Forelimb muscle (tissue), 1 donor: ENCODE measurements at regions not wholly inside any gene's neighbourhood (a gene's known extent, or its start where the extent isn't known, plus 50 kb on each side); places are given as distances from the start of the nearest gene placed in this dataset.
A peak's percentile ranks its signal among the peaks of the same experiment; 100 is the strongest.

ENCODE experiments used
- DNase-seq: peaks from one replicate; pipeline ENCODE4 v3.0.0-alpha.2; 2013; ENCODE audit warnings: low read depth

- no peak for DNase-seq
These were observed 1092.2 kb downstream of the TBC1D22A start for GRCh38 chr22:47854680-47855079.

- no peak for DNase-seq
These were observed 1091.8 kb downstream of the TBC1D22A start for GRCh38 chr22:47854251-47854650.

- DNase-seq, result no peak
These were observed 1091.3 kb downstream of the TBC1D22A start for GRCh38 chr22:47853750-47854149.

GRCh38 chr22:47851586-47851985 is 1089.1 kb downstream of the TBC1D22A start:
- DNase-seq, result no peak

- peak; percentile 2 for DNase-seq
These were observed 1088.2 kb downstream of the TBC1D22A start for GRCh38 chr22:47850644-47851151.

- DNase-seq, result no peak
These were observed 1087.1 kb downstream of the TBC1D22A start for GRCh38 chr22:47849576-47849975.

GRCh38 chr22:47848184-47848920 is 1085.9 kb downstream of the TBC1D22A start:
- DNase-seq, result no peak

- DNase-seq, result no peak
These were observed 1084.9 kb downstream of the TBC1D22A start for GRCh38 chr22:47847131-47847890.

GRCh38 chr22:47846206-47846605 is 1083.8 kb downstream of the TBC1D22A start:
- no peak for DNase-seq

- DNase-seq, result no peak
These were observed 1079.7 kb downstream of the TBC1D22A start for GRCh38 chr22:47842119-47842518.

- no peak for DNase-seq
These were observed 1078.7 kb downstream of the TBC1D22A start for GRCh38 chr22:47841156-47841555.

GRCh38 chr22:47839595-47840227 is 1077.3 kb downstream of the TBC1D22A start:
- DNase-seq, result no peak

GRCh38 chr22:47837703-47838102 is 1075.3 kb downstream of the TBC1D22A start:
- DNase-seq, result no peak

GRCh38 chr22:47836957-47837356 is 1074.5 kb downstream of the TBC1D22A start:
- DNase-seq, result no peak

- no peak for DNase-seq
These were observed 1073.3 kb downstream of the TBC1D22A start for GRCh38 chr22:47835726-47836125.

- DNase-seq, result no peak
These were observed 1063.6 kb downstream of the TBC1D22A start for GRCh38 chr22:47826016-47826415.

GRCh38 chr22:47822422-47822821 is 1060.0 kb downstream of the TBC1D22A start:
- DNase-seq, result no peak

- DNase-seq, result no peak
These were observed 1056.0 kb downstream of the TBC1D22A start for GRCh38 chr22:47818496-47818895.

GRCh38 chr22:47817380-47817779 is 1054.9 kb downstream of the TBC1D22A start:
- DNase-seq, result no peak

GRCh38 chr22:47816863-47817210 is 1054.4 kb downstream of the TBC1D22A start:
- DNase-seq, result no peak

- no peak for DNase-seq
These were observed 1053.8 kb downstream of the TBC1D22A start for GRCh38 chr22:47816121-47816862.

GRCh38 chr22:47814474-47814873 is 1052.0 kb downstream of the TBC1D22A start:
- no peak for DNase-seq
